Colonic mucosa (tissue), 4 donors: ENCODE measurements at regions not wholly inside any gene's neighbourhood (a gene's known extent, or its start where the extent isn't known, plus 50 kb on each side); places are given as distances from the start of the nearest gene placed in this dataset.

Experiments used
- DNase-seq: peaks from one replicate; pipeline ENCODE4 v3.0.0-alpha.2; 2020
- H3K27ac ChIP-seq: fragments of 200-600 bp; one replicate; pipeline ENCODE4 v1.8.0; 2021
- H3K27me3 ChIP-seq: fragments of 200-600 bp; one replicate; pipeline ENCODE4 v1.8.0; 2021
- H3K36me3 ChIP-seq: fragments of 200-600 bp; one replicate; pipeline ENCODE4 v1.8.0; 2021
- H3K4me1 ChIP-seq: fragments of 200-600 bp; one replicate; pipeline ENCODE4 v1.8.0; 2021; ENCODE audit warnings: mild to moderate bottlenecking
- H3K4me3 ChIP-seq: fragments of 200-600 bp; one replicate; pipeline ENCODE4 v1.8.0; 2021
- H3K9ac ChIP-seq, 2 donors: one replicate each; pipeline ENCODE4 v1.7.0; 2013; ENCODE audit warnings: control low read depth in 2 of 2, low read depth in 2 of 2, low read length in 2 of 2
- H3K9me3 ChIP-seq: fragments of 200-600 bp; one replicate; pipeline ENCODE4 v1.8.0; 2021
- CTCF ChIP-seq: fragments of 200-600 bp; IDR thresholded peaks from one replicate; pipeline ENCODE4 v1.8.0; 2022; ENCODE audit warnings: antibody characterized with exemption, mild to moderate bottlenecking
- intact Hi-C: fragments of 100-400 bp; cut with DNase I; formaldehyde crosslinking; loops from one replicate; pipeline ENCODE4 v1.14.1; 2022
- donor health status: healthy.
- donor health status: DM: no; HTN: no; CAD: no.
- donor health status: DM: no; HTN: no; CAD: no.

GRCh38 chr1:193754732-193755427 lies 568.5 kb upstream of the B3GALT2 start:
- Histone ChIP-seq H3K27me3 (no peaks in the 10 kb centered on the region), H3K4me1 (no peaks in the 10 kb centered on the region), H3K36me3 (no peaks in the 10 kb centered on the region), H3K4me3 (no peak overlapping the region), H3K9ac (no peak overlapping the region), H3K27ac (no peak overlapping the region), H3K9me3 (no peaks in the 10 kb centered on the region)
- TF ChIP-seq CTCF = no peak
- intact Hi-C loops = no loop called here
- DNase-seq = no peak

GRCh38 chr1:193754151-193754550 lies 567.7 kb upstream of the B3GALT2 start:
- Histone ChIP-seq H3K27me3 (no peaks in the 10 kb centered on the region), H3K4me1 (no peaks in the 10 kb centered on the region), H3K9me3 (no peaks in the 10 kb centered on the region), H3K27ac (no peak overlapping the region), H3K4me3 (no peak overlapping the region), H3K36me3 (no peaks in the 10 kb centered on the region), H3K9ac (no peak overlapping the region)
- no peak for TF ChIP-seq CTCF
- intact Hi-C loops = no loop called here
- no peak for DNase-seq

GRCh38 chr1:193753038-193753756 lies 566.8 kb upstream of the B3GALT2 start:
- Histone ChIP-seq H3K27me3 (no peaks in the 10 kb centered on the region), H3K36me3 (no peaks in the 10 kb centered on the region), H3K4me1 (no peaks in the 10 kb centered on the region), H3K9me3 (no peaks in the 10 kb centered on the region), H3K4me3 (no peak overlapping the region), H3K27ac (no peak overlapping the region), H3K9ac (no peak overlapping the region)
- TF ChIP-seq CTCF = no peak
- intact Hi-C loops = no loop called here
- no peak for DNase-seq

GRCh38 chr1:193749868-193750267 lies 563.5 kb upstream of the B3GALT2 start:
- TF ChIP-seq CTCF = no peak
- H3K4me3 ChIP-seq = no peak overlapping the region
- intact Hi-C loops = no loop called here
- H3K9me3 ChIP-seq = no peaks in the 10 kb centered on the region
- H3K27me3 ChIP-seq = no peaks in the 10 kb centered on the region
- no peaks in the 10 kb centered on the region for H3K4me1 ChIP-seq
- no peak overlapping the region for H3K9ac ChIP-seq
- no peak for DNase-seq
- H3K36me3 ChIP-seq = no peaks in the 10 kb centered on the region
- no peak overlapping the region for H3K27ac ChIP-seq

GRCh38 chr1:193747579-193747978 lies 561.2 kb upstream of the B3GALT2 start:
- intact Hi-C loops = no loop called here
- Histone ChIP-seq H3K9me3 (no peaks in the 10 kb centered on the region), H3K36me3 (no peaks in the 10 kb centered on the region), H3K4me1 (no peaks in the 10 kb centered on the region), H3K9ac (no peak overlapping the region), H3K27me3 (no peaks in the 10 kb centered on the region), H3K4me3 (no peak overlapping the region), H3K27ac (no peak overlapping the region)
- DNase-seq = no peak
- TF ChIP-seq CTCF = no peak
